ENCODE measurements at regions not wholly inside any gene's neighbourhood (a gene's known extent, or its start where the extent isn't known, plus 50 kb on each side); places are given as distances from the start of the nearest gene placed in this dataset.

DNA sequence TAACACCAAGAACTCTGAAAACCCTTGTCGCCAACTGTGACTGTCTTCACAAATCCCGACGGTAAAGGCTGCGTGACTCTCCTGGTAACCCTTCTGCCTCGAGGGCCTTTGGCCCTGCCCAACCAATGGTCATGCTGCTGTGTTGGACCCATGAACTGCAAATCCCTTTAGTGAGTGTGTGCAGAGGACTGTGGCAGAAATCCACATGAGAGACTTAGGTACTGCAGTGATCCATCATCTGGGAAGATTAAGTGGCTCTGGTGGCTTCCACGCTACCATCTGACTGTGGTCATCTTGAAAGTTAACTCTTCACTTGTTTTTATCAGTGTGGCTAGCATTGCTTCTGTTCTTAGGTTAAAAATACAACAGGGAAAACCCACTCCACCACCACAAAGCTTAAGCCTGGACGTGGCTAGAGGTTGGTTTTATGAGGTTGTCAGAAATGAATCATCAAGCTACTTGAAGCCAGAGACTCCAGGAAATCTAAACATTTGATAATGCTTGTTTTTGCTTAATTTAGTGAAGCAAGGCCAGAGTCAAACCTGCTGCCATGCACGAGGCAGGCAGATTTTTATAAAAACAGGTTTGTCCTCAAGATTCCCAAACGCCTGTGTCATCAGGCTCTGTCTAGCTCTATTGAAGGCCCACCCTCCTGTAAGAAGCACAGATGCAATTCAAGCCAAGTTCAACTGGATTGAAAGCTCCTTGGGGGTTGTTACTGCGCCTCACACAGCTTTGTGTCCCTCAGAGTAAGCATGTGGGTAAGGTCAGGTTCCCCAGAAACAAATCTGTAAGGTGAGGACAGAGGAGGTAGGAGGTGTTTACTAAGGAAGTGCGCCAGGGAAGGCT lies 52.7 kb upstream of the ERCC6L2 start:
- Histone ChIP-seq H3K4me3 (ENCODE audit: insufficient read depth, low read depth, low read length, poor library complexity, severe bottlenecking) (no peak overlapping the region), H3K36me3 (ENCODE audit: control insufficient read depth, insufficient read depth, low read length) (no peaks in the 10 kb centered on the region), H3K27me3 (replicated peaks; ENCODE audit: control insufficient read depth, insufficient read depth, low read length, poor library complexity, severe bottlenecking) (no peaks in the 10 kb centered on the region), H3K27ac (ENCODE audit: insufficient read depth, low read length, poor library complexity, severe bottlenecking) (no peak overlapping the region), H3K9me3 (ENCODE audit: control insufficient read depth, low read length) (no peaks in the 10 kb centered on the region), H3K4me1 (ENCODE audit: control insufficient read depth, insufficient read depth, low read length, poor library complexity, severe bottlenecking) (no peaks in the 10 kb centered on the region)
- no peak for DNase-seq

GRCh38 chr9:95822015-95822414 lies 53.5 kb upstream of the ERCC6L2 start:
- no peaks in the 10 kb centered on the region for H3K9me3 ChIP-seq (ENCODE audit: control insufficient read depth, low read length)
- H3K4me1 ChIP-seq (ENCODE audit: control insufficient read depth, insufficient read depth, low read length, poor library complexity, severe bottlenecking) = no peaks in the 10 kb centered on the region
- H3K36me3 ChIP-seq (ENCODE audit: control insufficient read depth, insufficient read depth, low read length) = no peaks in the 10 kb centered on the region
- H3K27ac ChIP-seq (ENCODE audit: insufficient read depth, low read length, poor library complexity, severe bottlenecking) = no peak overlapping the region
- no peak for DNase-seq
- H3K4me3 ChIP-seq (ENCODE audit: insufficient read depth, low read depth, low read length, poor library complexity, severe bottlenecking) = no peak overlapping the region
- no peaks in the 10 kb centered on the region for H3K27me3 ChIP-seq (replicated peaks; ENCODE audit: control insufficient read depth, insufficient read depth, low read length, poor library complexity, severe bottlenecking)

- Histone ChIP-seq H3K4me3 (ENCODE audit: insufficient read depth, low read depth, low read length, poor library complexity, severe bottlenecking) (no peak overlapping the region), H3K27ac (ENCODE audit: insufficient read depth, low read length, poor library complexity, severe bottlenecking) (no peak overlapping the region), H3K9me3 (ENCODE audit: control insufficient read depth, low read length) (no peaks in the 10 kb centered on the region), H3K4me1 (ENCODE audit: control insufficient read depth, insufficient read depth, low read length, poor library complexity, severe bottlenecking) (no peaks in the 10 kb centered on the region), H3K27me3 (replicated peaks; ENCODE audit: control insufficient read depth, insufficient read depth, low read length, poor library complexity, severe bottlenecking) (no peaks in the 10 kb centered on the region), H3K36me3 (ENCODE audit: control insufficient read depth, insufficient read depth, low read length) (no peaks in the 10 kb centered on the region)
- DNase-seq = no peak
Observed at GRCh38 chr9:95820074-95820473, 55.4 kb upstream of the ERCC6L2 start.

DNA sequence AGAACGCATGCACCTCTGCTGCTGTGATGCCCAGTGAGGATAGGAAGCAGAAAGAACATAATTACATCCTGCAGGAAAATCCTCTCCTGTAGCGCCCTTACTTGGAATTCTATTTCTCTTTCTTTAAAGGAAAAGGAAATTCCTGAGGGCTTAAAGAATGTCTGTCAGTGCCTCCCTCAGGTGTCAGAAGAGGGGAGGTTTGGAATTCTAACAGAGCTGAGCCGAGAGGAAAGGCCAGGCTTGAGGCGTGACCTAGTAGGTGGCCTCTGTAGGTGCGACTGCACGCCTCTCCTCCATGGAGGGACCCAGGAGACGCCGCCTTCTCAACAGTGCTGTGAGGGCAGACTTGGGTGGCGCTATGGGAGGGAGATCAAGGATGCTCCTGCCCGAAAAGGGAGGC lies 55.9 kb upstream of the ERCC6L2 start:
- Histone ChIP-seq H3K4me3 (ENCODE audit: insufficient read depth, low read depth, low read length, poor library complexity, severe bottlenecking) (no peak overlapping the region), H3K36me3 (ENCODE audit: control insufficient read depth, insufficient read depth, low read length) (no peaks in the 10 kb centered on the region), H3K27ac (ENCODE audit: insufficient read depth, low read length, poor library complexity, severe bottlenecking) (no peak overlapping the region), H3K4me1 (ENCODE audit: control insufficient read depth, insufficient read depth, low read length, poor library complexity, severe bottlenecking) (no peaks in the 10 kb centered on the region), H3K27me3 (replicated peaks; ENCODE audit: control insufficient read depth, insufficient read depth, low read length, poor library complexity, severe bottlenecking) (no peaks in the 10 kb centered on the region), H3K9me3 (ENCODE audit: control insufficient read depth, low read length) (no peaks in the 10 kb centered on the region)
- DNase-seq = no peak

DNA sequence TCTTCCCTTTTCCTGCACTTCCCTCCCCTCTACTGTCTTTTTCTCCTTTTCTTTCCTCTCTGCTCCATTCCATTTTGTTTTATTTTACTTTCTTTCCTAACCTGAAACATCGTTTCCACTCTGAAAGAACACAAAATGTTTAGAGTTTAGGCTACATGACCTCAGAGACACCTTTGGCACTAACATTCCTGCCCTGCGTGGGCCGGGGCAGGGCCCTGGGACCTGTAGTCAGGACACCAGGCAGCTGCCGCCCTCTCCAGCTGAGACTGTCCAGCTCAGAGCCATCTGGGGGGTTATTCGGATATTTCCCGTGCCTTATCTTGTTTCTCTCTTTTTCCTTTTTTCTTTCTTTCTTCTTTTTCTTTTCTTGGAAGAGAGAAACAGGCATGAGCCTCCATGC lies 58.3 kb upstream of the ERCC6L2 start:
- Histone ChIP-seq H3K4me3 (ENCODE audit: insufficient read depth, low read depth, low read length, poor library complexity, severe bottlenecking) (no peak overlapping the region), H3K27me3 (replicated peaks; ENCODE audit: control insufficient read depth, insufficient read depth, low read length, poor library complexity, severe bottlenecking) (no peaks in the 10 kb centered on the region), H3K36me3 (ENCODE audit: control insufficient read depth, insufficient read depth, low read length) (no peaks in the 10 kb centered on the region), H3K27ac (ENCODE audit: insufficient read depth, low read length, poor library complexity, severe bottlenecking) (no peak overlapping the region), H3K9me3 (ENCODE audit: control insufficient read depth, low read length) (no peaks in the 10 kb centered on the region), H3K4me1 (ENCODE audit: control insufficient read depth, insufficient read depth, low read length, poor library complexity, severe bottlenecking) (no peaks in the 10 kb centered on the region)
- no peak for DNase-seq

- DNase-seq = no peak
- Histone ChIP-seq H3K36me3 (ENCODE audit: control insufficient read depth, insufficient read depth, low read length) (no peaks in the 10 kb centered on the region), H3K4me1 (ENCODE audit: control insufficient read depth, insufficient read depth, low read length, poor library complexity, severe bottlenecking) (no peaks in the 10 kb centered on the region), H3K4me3 (ENCODE audit: insufficient read depth, low read depth, low read length, poor library complexity, severe bottlenecking) (no peak overlapping the region), H3K27me3 (replicated peaks; ENCODE audit: control insufficient read depth, insufficient read depth, low read length, poor library complexity, severe bottlenecking) (no peaks in the 10 kb centered on the region), H3K27ac (ENCODE audit: insufficient read depth, low read length, poor library complexity, severe bottlenecking) (no peak overlapping the region), H3K9me3 (ENCODE audit: control insufficient read depth, low read length) (no peaks in the 10 kb centered on the region)
Observed at GRCh38 chr9:95816716-95817115, 58.8 kb upstream of the ERCC6L2 start.

GRCh38 chr9:95815961-95816360 lies 59.5 kb upstream of the ERCC6L2 start:
- Histone ChIP-seq H3K27ac (ENCODE audit: insufficient read depth, low read length, poor library complexity, severe bottlenecking) (no peak overlapping the region), H3K4me3 (ENCODE audit: insufficient read depth, low read depth, low read length, poor library complexity, severe bottlenecking) (no peak overlapping the region), H3K36me3 (ENCODE audit: control insufficient read depth, insufficient read depth, low read length) (no peaks in the 10 kb centered on the region), H3K27me3 (replicated peaks; ENCODE audit: control insufficient read depth, insufficient read depth, low read length, poor library complexity, severe bottlenecking) (no peaks in the 10 kb centered on the region), H3K9me3 (ENCODE audit: control insufficient read depth, low read length) (no peaks in the 10 kb centered on the region), H3K4me1 (ENCODE audit: control insufficient read depth, insufficient read depth, low read length, poor library complexity, severe bottlenecking) (no peaks in the 10 kb centered on the region)
- no peak for DNase-seq

- H3K4me1 ChIP-seq (ENCODE audit: control insufficient read depth, insufficient read depth, low read length, poor library complexity, severe bottlenecking) = no peaks in the 10 kb centered on the region
- H3K4me3 ChIP-seq (ENCODE audit: insufficient read depth, low read depth, low read length, poor library complexity, severe bottlenecking) = no peak overlapping the region
- no peaks in the 10 kb centered on the region for H3K9me3 ChIP-seq (ENCODE audit: control insufficient read depth, low read length)
- no peak for DNase-seq
- H3K36me3 ChIP-seq (ENCODE audit: control insufficient read depth, insufficient read depth, low read length) = no peaks in the 10 kb centered on the region
- no peak overlapping the region for H3K27ac ChIP-seq (ENCODE audit: insufficient read depth, low read length, poor library complexity, severe bottlenecking)
- H3K27me3 ChIP-seq (replicated peaks; ENCODE audit: control insufficient read depth, insufficient read depth, low read length, poor library complexity, severe bottlenecking) = no peaks in the 10 kb centered on the region
Observed at GRCh38 chr9:95815133-95815532, 60.4 kb upstream of the ERCC6L2 start.

DNA sequence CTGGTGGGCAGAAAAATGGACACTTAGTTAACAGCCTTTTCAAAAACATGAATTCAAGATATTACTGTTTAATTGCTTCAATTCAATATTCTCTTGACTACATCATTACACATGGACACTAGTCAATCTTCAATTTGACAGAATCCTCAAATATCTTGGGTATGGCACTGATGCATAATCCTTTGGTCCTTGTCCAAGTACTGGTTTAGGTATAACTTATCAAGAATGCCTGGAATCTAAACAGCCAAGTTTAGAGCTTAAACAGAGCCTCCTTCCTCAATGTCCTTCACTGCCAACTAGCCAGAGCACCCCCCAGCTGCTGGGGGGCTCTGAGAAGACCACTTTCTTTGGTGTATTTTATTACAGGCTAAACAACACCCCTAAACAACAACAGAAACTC lies 61.6 kb upstream of the ERCC6L2 start:
- no peaks in the 10 kb centered on the region for H3K4me1 ChIP-seq (ENCODE audit: control insufficient read depth, insufficient read depth, low read length, poor library complexity, severe bottlenecking)
- no peak overlapping the region for H3K4me3 ChIP-seq (ENCODE audit: insufficient read depth, low read depth, low read length, poor library complexity, severe bottlenecking)
- H3K27me3 ChIP-seq (replicated peaks; ENCODE audit: control insufficient read depth, insufficient read depth, low read length, poor library complexity, severe bottlenecking) = no peaks in the 10 kb centered on the region
- no peak overlapping the region for H3K27ac ChIP-seq (ENCODE audit: insufficient read depth, low read length, poor library complexity, severe bottlenecking)
- H3K9me3 ChIP-seq (ENCODE audit: control insufficient read depth, low read length) = no peaks in the 10 kb centered on the region
- H3K36me3 ChIP-seq (ENCODE audit: control insufficient read depth, insufficient read depth, low read length) = no peaks in the 10 kb centered on the region
- DNase-seq = no peak

- H3K36me3 ChIP-seq (ENCODE audit: control insufficient read depth, insufficient read depth, low read length) = no peaks in the 10 kb centered on the region
- H3K27ac ChIP-seq (ENCODE audit: insufficient read depth, low read length, poor library complexity, severe bottlenecking) = no peak overlapping the region
- H3K4me1 ChIP-seq (ENCODE audit: control insufficient read depth, insufficient read depth, low read length, poor library complexity, severe bottlenecking) = no peaks in the 10 kb centered on the region
- DNase-seq = no peak
- no peaks in the 10 kb centered on the region for H3K9me3 ChIP-seq (ENCODE audit: control insufficient read depth, low read length)
- H3K4me3 ChIP-seq (ENCODE audit: insufficient read depth, low read depth, low read length, poor library complexity, severe bottlenecking) = no peak overlapping the region
- H3K27me3 ChIP-seq (replicated peaks; ENCODE audit: control insufficient read depth, insufficient read depth, low read length, poor library complexity, severe bottlenecking) = no peaks in the 10 kb centered on the region
Observed at GRCh38 chr9:95810814-95811213, 64.7 kb upstream of the ERCC6L2 start.

Measured in effector memory CD4-positive, alpha-beta T cell (primary cell).